ENCODE measurements at regions not wholly inside any gene's neighbourhood (a gene's known extent, or its start where the extent isn't known, plus 50 kb on each side); places are given as distances from the start of the nearest gene placed in this dataset.
A peak's percentile ranks its signal among the peaks of the same experiment; 100 is the strongest.

DNA sequence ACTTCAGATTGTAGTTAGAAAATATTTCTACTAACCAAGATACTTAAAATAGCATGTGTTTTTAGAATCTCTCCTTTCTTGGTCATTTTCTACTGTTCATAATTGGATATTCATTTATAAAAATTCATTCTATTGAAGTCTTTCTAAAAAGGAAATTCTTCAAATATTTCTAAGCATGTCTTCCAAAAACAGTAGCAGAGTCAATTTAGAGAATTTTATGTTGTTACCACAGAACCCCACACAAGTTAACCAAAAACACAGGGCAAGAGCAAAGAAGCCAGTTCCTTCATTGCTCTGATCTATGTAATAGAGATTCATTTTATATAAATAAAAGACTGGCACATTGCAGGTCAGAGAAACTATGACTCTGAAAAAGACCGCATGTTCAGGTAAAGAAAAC, 345.1 kb upstream of the PITX2 start:
- no peak for DNase-seq

DNA sequence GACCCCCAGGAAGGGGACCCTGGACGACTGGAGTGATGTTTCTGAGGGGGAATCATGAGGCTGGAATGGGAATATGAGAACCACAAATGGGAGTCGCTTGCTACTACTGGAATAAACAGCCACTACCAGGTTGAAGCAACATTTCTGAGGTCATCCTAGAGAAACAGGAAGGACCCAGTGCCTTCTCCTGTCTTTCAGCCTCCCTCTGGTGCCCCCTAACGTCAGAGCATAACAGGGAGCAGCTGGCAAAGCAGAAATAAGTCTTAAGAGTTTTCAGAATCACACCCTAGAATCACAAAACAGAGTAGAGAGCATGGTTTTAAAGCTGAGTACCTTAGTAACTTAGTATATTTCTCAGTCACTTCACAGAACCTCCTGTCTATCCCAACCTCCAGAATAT, 347.8 kb upstream of the PITX2 start:
- peak; percentile 35 for DNase-seq

DNA sequence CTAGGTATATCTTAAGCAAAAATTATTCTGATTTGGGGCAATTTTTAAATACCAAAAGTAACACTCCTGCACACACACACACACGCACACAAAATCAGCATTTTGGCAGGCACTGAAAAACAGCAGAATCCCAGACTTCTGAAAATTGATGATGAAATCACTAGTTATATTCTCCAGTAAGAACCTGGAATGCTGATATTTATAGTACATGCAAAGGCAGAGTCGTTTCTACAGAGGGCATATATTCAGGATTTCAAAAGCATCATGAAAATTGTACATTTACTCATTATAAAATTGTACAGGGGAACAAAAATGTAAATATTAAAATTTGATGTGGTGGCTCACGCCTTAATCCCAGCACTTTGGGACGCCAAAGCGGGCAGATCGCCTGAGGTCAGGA, 352.5 kb upstream of the PITX2 start:
- no peak for DNase-seq

DNA sequence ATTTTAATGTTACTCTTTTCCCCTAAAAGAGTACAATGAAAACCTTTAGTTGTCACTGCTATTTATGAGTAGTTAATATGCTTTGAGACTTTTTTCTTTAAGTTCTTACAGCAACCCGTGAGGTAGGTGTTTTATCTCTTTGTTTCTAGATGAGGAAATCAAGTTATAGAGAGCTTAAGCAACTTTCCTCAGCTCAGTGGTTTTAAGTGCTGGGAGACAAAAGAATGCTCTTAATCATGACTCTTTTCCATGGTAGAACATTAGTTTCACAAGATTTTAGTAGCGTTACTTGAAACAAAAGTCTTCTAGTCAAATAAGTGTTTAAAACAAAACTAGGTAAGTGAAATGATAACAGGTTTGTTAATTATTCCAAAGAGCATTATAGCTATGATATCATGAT, 354.7 kb upstream of the PITX2 start:
- DNase-seq, result no peak

GRCh38 chr4:110978761-110979160, 355.9 kb upstream of the PITX2 start:
- DNase-seq, result no peak

- DNase-seq, result no peak
Measured at GRCh38 chr4:110982486-110982885, 359.6 kb upstream of the PITX2 start.

DNA sequence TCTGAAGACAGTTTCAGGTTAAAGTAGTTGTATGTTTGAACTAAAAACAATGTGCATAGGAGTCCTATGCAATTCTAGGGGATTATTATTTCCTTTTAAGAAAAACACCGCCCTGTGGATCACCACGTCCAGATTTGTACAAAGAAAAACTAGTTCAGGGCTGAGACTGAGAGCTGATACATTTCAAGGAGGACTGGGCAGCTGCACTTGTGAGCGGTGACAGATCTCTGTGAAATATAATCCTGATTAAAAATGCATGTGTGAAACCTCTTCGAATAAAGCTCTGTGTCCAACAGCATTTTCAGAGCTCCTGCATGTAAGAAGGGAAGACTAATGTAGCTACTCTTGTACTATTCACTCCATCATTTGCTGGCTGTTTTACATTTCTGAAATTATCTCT, 365.8 kb upstream of the PITX2 start:
- DNase-seq, result no peak

- no peak for DNase-seq
Measured at GRCh38 chr4:110989125-110989524, 366.2 kb upstream of the PITX2 start.

GRCh38 chr4:110994781-110995180, 371.9 kb upstream of the PITX2 start:
- no peak for DNase-seq

GRCh38 chr4:110998320-110998719, 375.4 kb upstream of the PITX2 start:
- no peak for DNase-seq

GRCh38 chr4:111011458-111011857, 388.6 kb upstream of the PITX2 start:
- no peak for DNase-seq

GRCh38 chr4:111013846-111014245, 391.0 kb upstream of the PITX2 start:
- DNase-seq, result no peak

- no peak for DNase-seq
Measured at GRCh38 chr4:111014537-111014936, 391.7 kb upstream of the PITX2 start.

GRCh38 chr4:111016416-111016815, 393.5 kb upstream of the PITX2 start:
- no peak for DNase-seq

DNA sequence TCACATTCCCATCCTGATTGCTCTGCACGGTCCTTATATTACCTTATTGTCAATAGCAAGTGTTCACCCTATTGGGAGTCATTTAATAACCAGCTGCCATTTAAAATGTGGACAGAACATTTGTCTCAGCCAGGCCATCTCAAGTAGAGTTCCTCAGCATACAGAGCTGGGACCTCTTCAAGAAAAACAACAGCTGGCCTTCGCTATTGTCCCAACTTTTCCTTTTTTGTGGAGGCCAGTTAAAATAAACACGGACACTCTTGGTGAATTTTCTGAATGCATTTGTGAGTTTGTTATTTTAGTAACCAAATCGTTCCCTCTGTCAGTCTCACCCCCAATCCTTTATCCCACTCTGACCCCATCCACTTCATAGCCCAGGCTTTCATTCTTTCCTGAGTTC, 395.3 kb upstream of the PITX2 start:
- no peak for DNase-seq

DNA sequence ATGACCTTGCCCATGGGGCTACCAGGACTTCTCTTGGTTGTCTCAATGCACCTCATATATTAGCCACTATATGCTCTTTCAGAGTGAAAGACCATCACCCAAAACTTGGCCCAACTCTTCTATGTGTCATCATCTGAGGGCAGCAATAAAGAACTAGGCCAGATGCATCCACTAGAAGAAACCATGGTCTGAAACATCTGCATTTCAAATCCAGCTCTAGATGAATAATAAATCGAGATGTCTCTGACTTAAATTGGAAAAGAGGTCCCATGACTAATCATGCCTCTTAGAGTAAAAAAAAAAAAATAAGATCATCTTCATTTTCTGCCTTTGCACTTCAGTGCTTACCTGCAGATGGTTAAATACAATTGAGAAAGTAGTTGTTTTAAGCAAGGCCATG, 397.6 kb upstream of the PITX2 start:
- DNase-seq, result no peak

DNA sequence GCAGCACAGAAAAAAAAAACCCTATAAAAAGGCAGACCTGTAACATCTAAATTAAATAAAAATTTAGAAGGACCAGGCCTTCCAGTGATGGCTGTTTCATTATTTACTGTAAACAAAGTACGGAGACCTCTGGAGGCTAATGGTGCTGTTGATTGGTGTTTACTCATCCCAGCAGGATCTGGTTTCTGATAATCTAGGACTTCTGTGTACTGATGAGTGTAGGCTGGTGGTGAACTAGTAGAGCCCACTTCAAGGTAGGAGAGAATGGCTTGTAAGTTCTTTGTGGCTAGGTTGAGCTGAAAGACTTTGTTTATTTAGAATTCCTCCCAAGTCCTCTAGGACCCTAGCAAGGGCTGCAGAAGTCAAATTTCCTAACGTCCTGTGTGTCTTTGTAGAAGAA, 398.1 kb upstream of the PITX2 start:
- DNase-seq, result no peak

- no peak for DNase-seq
Measured at GRCh38 chr4:111022758-111023157, 399.9 kb upstream of the PITX2 start.

- DNase-seq, result no peak
Measured at GRCh38 chr4:111027526-111027925, 404.6 kb upstream of the PITX2 start.

DNA sequence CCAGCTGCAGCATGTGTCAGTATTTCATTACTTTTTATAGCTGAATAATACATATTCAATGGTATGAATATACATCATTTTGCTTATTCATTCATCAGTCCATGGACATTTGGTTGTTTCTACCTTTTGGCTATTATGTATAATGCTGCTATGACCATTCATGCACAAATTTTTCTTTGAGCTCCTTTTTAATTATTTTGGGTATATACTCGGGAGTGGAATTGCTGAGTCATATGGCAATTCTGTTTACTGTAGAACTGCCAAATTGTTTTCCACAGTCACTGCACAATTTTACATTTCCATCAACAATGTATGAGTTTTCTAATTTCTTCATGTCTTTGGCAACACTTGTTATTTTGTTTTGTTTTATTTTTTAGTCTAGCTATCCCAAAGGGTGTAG, 405.9 kb upstream of the PITX2 start:
- no peak for DNase-seq

DNA sequence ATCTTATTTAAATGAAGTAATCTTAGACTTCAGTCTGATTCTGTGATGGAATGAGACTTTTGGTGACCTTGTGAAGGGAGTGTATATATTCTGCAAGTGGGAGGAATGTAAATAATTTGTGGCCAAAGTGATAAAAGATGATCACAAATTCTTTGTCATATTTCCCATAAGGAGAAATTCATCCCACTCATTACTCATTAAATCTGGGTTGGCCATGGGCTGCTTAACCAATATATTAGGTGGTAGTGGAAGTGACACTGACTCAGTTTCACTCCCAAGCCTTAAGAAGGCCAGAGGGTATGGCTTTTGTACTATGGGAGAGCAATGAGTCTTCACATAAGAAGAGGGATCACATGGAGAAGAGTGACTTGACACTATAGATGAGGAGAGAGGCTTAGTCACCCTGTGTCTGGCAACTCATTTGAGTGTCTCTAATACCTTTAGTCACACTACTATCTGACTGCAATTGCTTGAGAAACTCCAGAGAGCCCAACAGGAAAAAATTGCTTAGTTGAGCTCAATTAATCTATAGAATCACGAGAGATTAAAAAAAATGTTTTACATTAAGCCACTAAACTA, 408.2 kb upstream of the PITX2 start:
- no peak for DNase-seq

DNA sequence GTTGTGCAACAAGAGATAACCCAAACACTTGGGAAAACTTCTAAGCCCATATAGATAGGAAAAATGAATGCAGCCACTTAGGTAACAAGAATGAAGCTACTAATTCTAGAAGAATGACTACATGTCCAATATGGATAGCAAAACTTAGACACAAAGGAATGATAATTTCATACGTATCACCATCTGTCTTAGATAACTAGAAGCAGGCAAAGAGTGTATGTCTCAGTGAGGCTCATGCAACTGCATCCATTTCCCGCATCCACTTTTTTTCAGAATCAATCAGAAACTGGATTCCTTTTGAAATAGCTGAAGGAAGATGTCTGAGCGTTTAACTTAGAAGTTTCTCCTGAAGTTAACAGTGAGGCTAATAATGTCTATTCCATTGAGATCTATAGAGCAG, 408.7 kb upstream of the PITX2 start:
- DNase-seq, result no peak

- DNase-seq, result no peak
Measured at GRCh38 chr4:111037591-111038360, 414.9 kb upstream of the PITX2 start.

- DNase-seq, result no peak
Measured at GRCh38 chr4:111040904-111041303, 418.0 kb upstream of the PITX2 start.

- DNase-seq, result no peak
Measured at GRCh38 chr4:111043286-111043685, 420.4 kb upstream of the PITX2 start.
